HUES48 (cell line): ENCODE measurements at regions not wholly inside any gene's neighbourhood (a gene's known extent, or its start where the extent isn't known, plus 50 kb on each side); places are given as distances from the start of the nearest gene placed in this dataset.

ENCODE experiments used
- H3K27ac ChIP-seq: one replicate; pipeline ENCODE4 v1.7.0; 2013; ENCODE audit warnings: low read depth, low read length, inconsistent platforms
- H3K27me3 ChIP-seq: 2 replicates; pipeline ENCODE4 v1.6.1; 2013; ENCODE audit warnings: mild to moderate bottlenecking, low read length; ENCODE audit not compliant: control insufficient read depth, insufficient read depth
- H3K36me3 ChIP-seq: 2 replicates; pipeline ENCODE4 v1.6.1; 2013; ENCODE audit warnings: low read length; ENCODE audit not compliant: control insufficient read depth, insufficient read depth
- H3K4me1 ChIP-seq: 2 replicates; pipeline ENCODE4 v1.6.1; 2013; ENCODE audit warnings: mild to moderate bottlenecking, low read length; ENCODE audit not compliant: control insufficient read depth, insufficient read depth
- H3K4me3 ChIP-seq: 2 replicates; pipeline ENCODE4 v1.5.1; 2013; ENCODE audit warnings: mild to moderate bottlenecking, low read depth, low read length
- H3K9ac ChIP-seq: 2 replicates; pipeline ENCODE4 v1.6.1; 2013; ENCODE audit warnings: mild to moderate bottlenecking, low read depth, low read length, moderate library complexity
- H3K9me3 ChIP-seq: 2 replicates; pipeline ENCODE4 v1.6.1; 2013; ENCODE audit warnings: low read length; ENCODE audit not compliant: control insufficient read depth, insufficient read depth

GRCh38 chr1:10934150-10934818, 78.2 kb upstream of the TARDBP start:
- Histone ChIP-seq H3K27me3 (no peaks in the 10 kb centered on the region), H3K9ac (no peak overlapping the region), H3K36me3 (no peaks in the 10 kb centered on the region), H3K9me3 (no peaks in the 10 kb centered on the region), H3K27ac (no peak overlapping the region), H3K4me3 (no peak overlapping the region), H3K4me1 (peaks cover 12% of the 10 kb centered on the region; the same call in 1 of the 2 replicates)

GRCh38 chr1:10935246-10935645, 77.2 kb upstream of the TARDBP start:
- Histone ChIP-seq H3K27me3 (no peaks in the 10 kb centered on the region), H3K9ac (no peak overlapping the region), H3K27ac (no peak overlapping the region), H3K4me3 (no peak overlapping the region), H3K36me3 (no peaks in the 10 kb centered on the region), H3K9me3 (no peaks in the 10 kb centered on the region), H3K4me1 (peaks cover 12% of the 10 kb centered on the region; the same call in 1 of the 2 replicates)

DNA sequence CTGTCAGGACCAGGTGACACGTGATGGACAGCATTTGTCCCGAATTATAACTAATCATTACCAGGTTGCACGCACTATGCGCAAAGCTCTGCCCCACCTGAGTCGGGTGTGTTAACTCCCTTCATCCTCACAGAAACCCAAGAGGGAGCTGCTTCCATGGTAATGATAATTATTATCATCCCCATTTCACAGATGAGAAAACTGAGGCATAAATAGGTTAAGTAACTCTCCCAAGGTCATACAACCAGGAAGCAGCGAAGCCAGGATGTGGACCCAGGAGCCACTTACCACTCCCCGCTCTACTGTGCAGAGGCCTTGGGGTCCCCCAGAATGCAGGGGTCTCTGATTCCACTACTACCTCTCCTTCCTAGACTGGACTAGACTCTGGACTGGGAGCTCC, 76.7 kb upstream of the TARDBP start:
- Histone ChIP-seq H3K27me3 (no peaks in the 10 kb centered on the region), H3K9me3 (no peaks in the 10 kb centered on the region), H3K4me1 (peaks cover 12% of the 10 kb centered on the region; the same call in 1 of the 2 replicates), H3K4me3 (no peak overlapping the region), H3K9ac (no peak overlapping the region), H3K36me3 (no peaks in the 10 kb centered on the region), H3K27ac (no peak overlapping the region)

DNA sequence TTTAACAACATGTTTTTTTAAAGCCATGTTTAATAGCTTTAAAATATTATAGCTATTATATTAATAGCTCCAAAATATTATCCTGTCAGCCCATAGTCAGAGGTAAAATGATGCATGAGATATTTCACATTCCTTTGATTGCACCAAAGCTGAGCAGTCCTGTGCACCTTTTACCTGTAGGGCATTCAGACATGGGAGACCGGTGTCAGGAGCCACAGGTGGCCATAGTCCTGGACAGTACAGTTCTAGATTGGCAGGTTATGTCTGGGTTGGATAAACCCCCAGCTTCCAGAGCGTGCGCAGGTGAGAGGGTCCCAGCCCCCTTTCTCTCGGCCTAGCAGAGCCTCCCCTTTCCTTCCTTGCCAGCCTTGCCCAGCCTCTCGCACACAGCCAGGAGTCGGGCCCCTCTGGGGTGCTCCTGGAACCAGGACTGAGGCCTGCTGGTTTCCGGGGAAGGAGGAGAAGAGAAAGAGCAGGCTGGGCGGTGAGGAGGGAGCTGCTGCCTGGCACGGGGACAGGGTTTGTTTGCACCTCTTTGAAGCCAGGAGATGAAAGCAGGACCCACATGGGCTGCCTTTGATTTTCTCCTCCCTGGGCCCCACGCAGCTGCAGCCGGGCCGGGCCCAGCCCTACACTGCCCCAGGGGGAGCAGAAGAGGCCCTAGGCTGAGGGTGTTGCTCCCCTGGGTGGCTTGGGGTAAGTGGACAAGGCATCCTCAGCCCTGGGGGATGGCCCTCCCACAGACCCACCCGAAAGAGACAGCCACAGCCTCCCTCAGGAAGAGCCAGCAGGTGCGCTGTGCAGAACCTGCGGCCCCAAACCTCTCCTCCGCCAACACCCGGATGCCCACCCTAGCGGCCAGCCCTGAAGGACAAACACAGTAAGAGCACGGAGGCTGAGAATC, 75.2 kb upstream of the TARDBP start:
- no peak overlapping the region for H3K27ac ChIP-seq

GRCh38 chr1:10938741-10939417, 73.6 kb upstream of the TARDBP start:
- H3K27me3 ChIP-seq, result no peaks in the 10 kb centered on the region
- H3K4me1 ChIP-seq, result peaks cover 15% of the 10 kb centered on the region; the same call in 1 of the 2 replicates
- H3K36me3 ChIP-seq, result no peaks in the 10 kb centered on the region
- no peak overlapping the region for H3K4me3 ChIP-seq
- no peaks in the 10 kb centered on the region for H3K9me3 ChIP-seq
- no peak overlapping the region for H3K9ac ChIP-seq
- no peak overlapping the region for H3K27ac ChIP-seq

More for the DNA sequence above, 75.2 kb upstream of the TARDBP start:
- no peaks in the 10 kb centered on the region for H3K27me3 ChIP-seq
- H3K4me1 ChIP-seq, result peaks cover 12% of the 10 kb centered on the region; the same call in 1 of the 2 replicates
- H3K36me3 ChIP-seq, result no peaks in the 10 kb centered on the region
- H3K9ac ChIP-seq, result no peak overlapping the region
- no peak overlapping the region for H3K4me3 ChIP-seq
- no peaks in the 10 kb centered on the region for H3K9me3 ChIP-seq

- Histone ChIP-seq H3K27ac (no peak overlapping the region), H3K36me3 (no peaks in the 10 kb centered on the region), H3K9ac (no peak overlapping the region), H3K4me1 (peaks cover 10% of the 10 kb centered on the region; the same call in 1 of the 2 replicates), H3K27me3 (0 out of 2 replicates have a peak, but pooled peaks cover 3% of the 10 kb centered on the region), H3K9me3 (no peaks in the 10 kb centered on the region), H3K4me3 (no peak overlapping the region)
These were observed 72.6 kb upstream of the TARDBP start for GRCh38 chr1:10939654-10940450.

GRCh38 chr1:10940451-10940804, 72.0 kb upstream of the TARDBP start:
- 0 out of 2 replicates have a peak, but pooled peaks cover 3% of the 10 kb centered on the region for H3K27me3 ChIP-seq
- no peak overlapping the region for H3K9ac ChIP-seq
- peaks cover 8% of the 10 kb centered on the region; the same call in 1 of the 2 replicates for H3K4me1 ChIP-seq
- no peak overlapping the region for H3K27ac ChIP-seq
- no peaks in the 10 kb centered on the region for H3K9me3 ChIP-seq
- no peaks in the 10 kb centered on the region for H3K36me3 ChIP-seq
- H3K4me3 ChIP-seq, result no peak overlapping the region

- no peaks in the 10 kb centered on the region for H3K36me3 ChIP-seq
- 0 out of 2 replicates have a peak, but pooled peaks cover 3% of the 10 kb centered on the region for H3K27me3 ChIP-seq
- no peaks in the 10 kb centered on the region for H3K9me3 ChIP-seq
- no peak overlapping the region for H3K27ac ChIP-seq
- H3K9ac ChIP-seq, result no peak overlapping the region
- H3K4me3 ChIP-seq, result no peak overlapping the region
- peaks cover 8% of the 10 kb centered on the region; the same call in 1 of the 2 replicates for H3K4me1 ChIP-seq
These were observed 71.6 kb upstream of the TARDBP start for GRCh38 chr1:10940838-10941237.

GRCh38 chr1:10941891-10942541, 70.4 kb upstream of the TARDBP start:
- H3K27me3 ChIP-seq, result 0 out of 2 replicates have a peak, but pooled peaks cover 3% of the 10 kb centered on the region

GRCh38 chr1:10942542-10942912, 69.9 kb upstream of the TARDBP start:
- H3K4me1 ChIP-seq, result peaks cover 8% of the 10 kb centered on the region; the same call in 1 of the 2 replicates
- H3K4me3 ChIP-seq, result no peak overlapping the region
- 0 out of 2 replicates have a peak, but pooled peaks cover 3% of the 10 kb centered on the region for H3K27me3 ChIP-seq
- H3K36me3 ChIP-seq, result no peaks in the 10 kb centered on the region
- no peak overlapping the region for H3K9ac ChIP-seq
- no peaks in the 10 kb centered on the region for H3K9me3 ChIP-seq
- no peak overlapping the region for H3K27ac ChIP-seq

More at GRCh38 chr1:10941891-10942541, 70.4 kb upstream of the TARDBP start:
- Histone ChIP-seq H3K27ac (no peak overlapping the region), H3K9me3 (no peaks in the 10 kb centered on the region), H3K4me3 (no peak overlapping the region), H3K36me3 (no peaks in the 10 kb centered on the region), H3K4me1 (peaks cover 8% of the 10 kb centered on the region; the same call in 1 of the 2 replicates), H3K9ac (no peak overlapping the region)
